ENCODE measurements at regions not wholly inside any gene's neighbourhood (a gene's known extent, or its start where the extent isn't known, plus 50 kb on each side); places are given as distances from the start of the nearest gene placed in this dataset.

DNA sequence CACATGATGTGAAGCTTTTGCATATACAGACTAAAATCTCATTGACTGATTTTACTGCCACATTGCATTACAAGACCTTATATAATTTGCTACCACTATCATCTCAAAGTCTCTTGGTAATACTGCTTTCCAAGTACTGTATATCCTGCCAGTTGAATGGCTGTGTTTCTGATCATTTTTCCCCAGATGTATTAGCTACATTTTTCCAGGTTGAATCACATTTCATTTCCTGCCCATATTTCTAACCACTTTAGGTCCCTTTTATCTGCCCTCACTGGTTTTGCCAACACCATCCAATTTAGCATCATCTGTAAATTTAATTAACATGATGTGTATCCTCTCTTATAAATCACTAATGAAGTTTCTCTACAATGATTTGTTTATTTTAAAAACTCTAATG is 365.7 kb upstream of the PMFBP1 start:
- Histone ChIP-seq H3K9me3 (ENCODE audit: control insufficient read depth, low read length) (no peaks in the 10 kb centered on the region), H3K27me3 (ENCODE audit: control insufficient read depth, insufficient read depth, low read length, poor library complexity, severe bottlenecking) (no peaks in the 10 kb centered on the region), H3K4me1 (ENCODE audit: control insufficient read depth, insufficient read depth, low read length) (no peaks in the 10 kb centered on the region), H3K36me3 (ENCODE audit: control insufficient read depth, insufficient read depth, low read length) (no peaks in the 10 kb centered on the region), H3K27ac (ENCODE audit: insufficient read depth, low read depth, low read length, poor library complexity, severe bottlenecking) (no peak overlapping the region), H3K4me3 (ENCODE audit: insufficient read depth, low read depth, low read length) (no peak overlapping the region)

DNA sequence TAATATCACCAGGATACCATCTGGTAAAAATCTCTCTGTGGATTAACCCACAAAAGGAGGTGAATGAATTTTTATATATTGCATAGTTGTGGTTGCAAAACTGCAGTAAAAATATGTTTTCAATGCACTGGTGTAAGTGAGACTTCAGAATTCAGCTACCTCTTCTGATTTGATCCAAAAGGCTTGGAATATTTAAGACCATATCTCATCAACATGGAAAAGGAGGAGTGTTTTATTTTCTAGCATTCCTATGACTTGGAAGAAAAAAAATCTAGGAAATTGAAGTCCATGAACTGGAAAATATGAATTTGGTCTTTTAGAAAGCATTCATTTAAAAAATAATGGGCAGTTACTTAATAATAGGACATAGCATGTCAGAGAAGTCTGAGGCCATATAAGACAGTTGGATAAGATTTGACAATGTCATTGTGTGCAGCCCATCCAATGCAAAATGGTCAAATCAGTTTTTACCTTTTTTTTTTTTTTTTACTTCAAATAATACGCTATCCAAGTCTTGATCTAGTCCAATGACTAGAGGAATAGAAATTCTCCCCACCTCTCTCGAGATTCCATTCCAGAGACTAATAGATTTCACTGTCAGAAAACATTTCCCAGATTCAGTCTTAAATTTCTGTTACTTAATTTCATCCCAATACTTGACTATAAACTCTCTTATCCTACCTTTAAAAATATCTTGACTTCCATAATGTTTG is 364.9 kb upstream of the PMFBP1 start:
- Histone ChIP-seq H3K27ac (ENCODE audit: insufficient read depth, low read depth, low read length, poor library complexity, severe bottlenecking) (no peak overlapping the region), H3K36me3 (ENCODE audit: control insufficient read depth, insufficient read depth, low read length) (no peaks in the 10 kb centered on the region), H3K4me3 (ENCODE audit: insufficient read depth, low read depth, low read length) (no peak overlapping the region), H3K9me3 (ENCODE audit: control insufficient read depth, low read length) (no peaks in the 10 kb centered on the region), H3K4me1 (ENCODE audit: control insufficient read depth, insufficient read depth, low read length) (no peaks in the 10 kb centered on the region), H3K27me3 (ENCODE audit: control insufficient read depth, insufficient read depth, low read length, poor library complexity, severe bottlenecking) (no peaks in the 10 kb centered on the region)
- 84 to 98% methylated on average over 2 of the region's 2 CpGs for WGBS, 2 experiments

DNA sequence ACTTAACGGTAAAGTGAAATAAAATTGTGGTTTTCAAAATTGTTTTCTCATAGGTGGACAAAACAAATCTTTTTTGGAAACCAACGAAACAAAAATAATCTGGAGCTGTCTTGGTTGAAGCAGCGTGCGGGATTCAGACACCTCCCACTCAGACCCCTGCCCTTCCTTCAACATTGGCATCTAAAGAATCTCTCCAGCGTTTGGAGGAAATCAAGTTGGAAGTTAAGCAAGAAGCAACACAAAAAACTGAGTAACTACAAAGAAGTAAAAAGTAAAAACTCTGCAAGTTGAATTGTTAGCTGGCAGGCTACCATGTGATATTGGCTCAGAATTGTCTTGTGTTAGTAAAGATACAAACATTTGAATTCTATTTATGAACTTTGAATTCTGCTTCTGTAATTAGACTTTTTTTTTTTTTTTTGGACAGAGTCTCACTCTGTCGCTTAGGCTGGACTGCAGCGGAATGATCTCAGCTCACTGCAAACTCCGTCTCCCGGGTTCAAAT is 361.0 kb upstream of the PMFBP1 start:
- no peaks in the 10 kb centered on the region for H3K4me1 ChIP-seq (ENCODE audit: control insufficient read depth, insufficient read depth, low read length)
- no peaks in the 10 kb centered on the region for H3K9me3 ChIP-seq (ENCODE audit: control insufficient read depth, low read length)
- H3K27ac ChIP-seq (ENCODE audit: insufficient read depth, low read depth, low read length, poor library complexity, severe bottlenecking): no peak overlapping the region
- H3K4me3 ChIP-seq (ENCODE audit: insufficient read depth, low read depth, low read length): no peak overlapping the region
- no peaks in the 10 kb centered on the region for H3K27me3 ChIP-seq (ENCODE audit: control insufficient read depth, insufficient read depth, low read length, poor library complexity, severe bottlenecking)
- no peaks in the 10 kb centered on the region for H3K36me3 ChIP-seq (ENCODE audit: control insufficient read depth, insufficient read depth, low read length)
- 88 to 89% methylated on average over 9 of the region's 9 CpGs for WGBS, 2 experiments

DNA sequence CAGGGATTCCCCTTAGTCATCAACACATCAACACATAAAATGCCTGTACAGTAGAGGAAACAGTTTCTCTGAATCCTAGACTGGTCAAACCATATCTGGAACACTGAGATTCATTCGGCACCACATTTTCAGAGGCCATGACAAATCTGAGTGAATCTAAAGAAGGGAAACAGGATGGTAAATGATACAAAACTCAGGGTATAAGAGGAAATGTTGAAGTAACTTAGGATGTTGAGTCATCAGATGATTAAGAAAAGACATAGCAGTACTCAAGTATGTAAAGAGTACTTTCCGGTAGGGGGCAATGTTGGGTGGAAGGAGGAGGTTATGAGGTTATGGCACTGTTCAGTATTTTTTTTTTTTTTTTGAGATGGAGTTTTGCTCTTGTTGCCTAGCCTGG is 358.5 kb upstream of the PMFBP1 start:
- 96% methylated on average over 2 of the region's 2 CpGs for WGBS, 2 experiments
- no peak overlapping the region for H3K4me3 ChIP-seq (ENCODE audit: insufficient read depth, low read depth, low read length)
- H3K27ac ChIP-seq (ENCODE audit: insufficient read depth, low read depth, low read length, poor library complexity, severe bottlenecking): no peak overlapping the region
- H3K27me3 ChIP-seq (ENCODE audit: control insufficient read depth, insufficient read depth, low read length, poor library complexity, severe bottlenecking): no peaks in the 10 kb centered on the region
- H3K36me3 ChIP-seq (ENCODE audit: control insufficient read depth, insufficient read depth, low read length): no peaks in the 10 kb centered on the region
- H3K9me3 ChIP-seq (ENCODE audit: control insufficient read depth, low read length): no peaks in the 10 kb centered on the region
- no peaks in the 10 kb centered on the region for H3K4me1 ChIP-seq (ENCODE audit: control insufficient read depth, insufficient read depth, low read length)

DNA sequence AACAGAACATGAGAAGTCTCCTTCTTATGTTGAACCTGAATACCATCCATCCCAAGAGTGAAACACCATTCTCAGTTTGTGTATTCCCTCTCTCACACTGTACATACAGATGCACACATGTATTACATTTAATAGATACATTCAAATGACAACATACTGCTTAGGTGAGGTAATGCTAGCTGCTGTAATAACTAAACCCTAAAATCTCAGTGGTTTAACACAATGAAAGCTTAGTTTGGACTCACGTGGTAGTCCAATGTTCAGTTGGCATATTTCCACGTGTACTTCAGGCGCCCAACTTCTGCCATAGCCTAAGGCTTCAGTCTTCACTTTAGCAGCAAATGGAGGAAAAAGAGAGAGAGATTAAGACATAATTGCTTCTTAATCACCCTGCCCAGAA is 351.1 kb upstream of the PMFBP1 start:
- peaks cover 3% of the 10 kb centered on the region for H3K9me3 ChIP-seq (ENCODE audit: control insufficient read depth, low read length)
- 96% methylated on average over 3 of the region's 3 CpGs for WGBS, 2 experiments
- H3K27ac ChIP-seq (ENCODE audit: insufficient read depth, low read depth, low read length, poor library complexity, severe bottlenecking): no peak overlapping the region
- peaks cover 4% of the 10 kb centered on the region for H3K36me3 ChIP-seq (ENCODE audit: control insufficient read depth, insufficient read depth, low read length)
- H3K4me3 ChIP-seq (ENCODE audit: insufficient read depth, low read depth, low read length): no peak overlapping the region
- no peaks in the 10 kb centered on the region for H3K27me3 ChIP-seq (ENCODE audit: control insufficient read depth, insufficient read depth, low read length, poor library complexity, severe bottlenecking)
- H3K4me1 ChIP-seq (ENCODE audit: control insufficient read depth, insufficient read depth, low read length): no peaks in the 10 kb centered on the region

- H3K4me3 ChIP-seq (ENCODE audit: insufficient read depth, low read depth, low read length): no peak overlapping the region
- 90% methylated on average over 2 of the region's 2 CpGs for WGBS, 2 experiments
- no peaks in the 10 kb centered on the region for H3K27me3 ChIP-seq (ENCODE audit: control insufficient read depth, insufficient read depth, low read length, poor library complexity, severe bottlenecking)
- no peaks in the 10 kb centered on the region for H3K9me3 ChIP-seq (ENCODE audit: control insufficient read depth, low read length)
- H3K27ac ChIP-seq (ENCODE audit: insufficient read depth, low read depth, low read length, poor library complexity, severe bottlenecking): no peak overlapping the region
- no peaks in the 10 kb centered on the region for H3K36me3 ChIP-seq (ENCODE audit: control insufficient read depth, insufficient read depth, low read length)
- H3K4me1 ChIP-seq (ENCODE audit: control insufficient read depth, insufficient read depth, low read length): no peaks in the 10 kb centered on the region
Observed at GRCh38 chr16:72517154-72517553, 345.2 kb upstream of the PMFBP1 start.

GRCh38 chr16:72511171-72511570 is 339.2 kb upstream of the PMFBP1 start:
- WGBS, 2 experiments: 93 to 100% methylated on average over 2 of the region's 3 CpGs
- H3K4me1 ChIP-seq (ENCODE audit: control insufficient read depth, insufficient read depth, low read length): no peaks in the 10 kb centered on the region
- H3K4me3 ChIP-seq (ENCODE audit: insufficient read depth, low read depth, low read length): no peak overlapping the region
- H3K36me3 ChIP-seq (ENCODE audit: control insufficient read depth, insufficient read depth, low read length): no peaks in the 10 kb centered on the region
- no peaks in the 10 kb centered on the region for H3K9me3 ChIP-seq (ENCODE audit: control insufficient read depth, low read length)
- no peaks in the 10 kb centered on the region for H3K27me3 ChIP-seq (ENCODE audit: control insufficient read depth, insufficient read depth, low read length, poor library complexity, severe bottlenecking)
- H3K27ac ChIP-seq (ENCODE audit: insufficient read depth, low read depth, low read length, poor library complexity, severe bottlenecking): no peak overlapping the region

DNA sequence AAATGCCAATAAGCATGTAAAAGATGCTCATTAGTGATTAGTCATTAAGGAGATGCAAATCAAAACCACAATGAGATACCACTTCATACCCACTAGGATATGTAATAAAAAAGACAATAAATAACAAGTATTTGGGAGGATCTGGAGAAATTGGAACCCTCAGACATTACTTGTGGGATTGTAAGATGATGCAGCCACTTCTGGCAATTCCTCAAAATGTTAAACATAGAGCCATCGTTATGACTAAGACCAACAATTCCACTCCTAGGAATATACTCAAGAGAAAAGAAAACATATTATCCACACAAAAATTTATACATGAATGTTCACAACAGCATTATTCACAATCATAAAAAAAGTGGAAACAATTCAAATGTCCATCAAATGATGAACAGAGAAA is 336.2 kb upstream of the PMFBP1 start:
- H3K4me1 ChIP-seq (ENCODE audit: control insufficient read depth, insufficient read depth, low read length): no peaks in the 10 kb centered on the region
- no peak overlapping the region for H3K4me3 ChIP-seq (ENCODE audit: insufficient read depth, low read depth, low read length)
- 81 to 96% methylated on average over 1 of the region's 1 CpG for WGBS, 2 experiments
- H3K9me3 ChIP-seq (ENCODE audit: control insufficient read depth, low read length): no peaks in the 10 kb centered on the region
- no peak overlapping the region for H3K27ac ChIP-seq (ENCODE audit: insufficient read depth, low read depth, low read length, poor library complexity, severe bottlenecking)
- H3K27me3 ChIP-seq (ENCODE audit: control insufficient read depth, insufficient read depth, low read length, poor library complexity, severe bottlenecking): no peaks in the 10 kb centered on the region
- no peaks in the 10 kb centered on the region for H3K36me3 ChIP-seq (ENCODE audit: control insufficient read depth, insufficient read depth, low read length)

DNA sequence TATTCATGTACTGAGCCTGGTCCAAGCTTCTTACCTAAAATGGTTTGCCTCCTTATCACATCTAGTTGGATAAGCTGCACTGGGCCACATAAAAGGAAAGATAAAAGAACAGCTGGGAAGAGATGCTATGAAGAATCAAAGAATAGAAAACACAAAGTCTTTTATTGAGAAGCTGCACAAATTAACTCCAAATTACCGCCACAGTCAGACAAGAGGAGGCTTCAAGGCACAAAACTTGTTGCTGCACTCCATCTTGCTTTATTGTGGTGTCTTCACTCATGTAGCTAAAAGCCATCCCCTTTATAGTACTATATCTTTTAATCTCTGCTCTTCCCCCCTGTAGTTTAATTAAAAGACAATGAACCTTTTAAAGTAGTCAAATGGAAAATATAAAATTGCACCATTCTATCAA is 330.6 kb upstream of the PMFBP1 start:
- Histone ChIP-seq H3K27me3 (ENCODE audit: control insufficient read depth, insufficient read depth, low read length, poor library complexity, severe bottlenecking) (no peaks in the 10 kb centered on the region), H3K4me1 (ENCODE audit: control insufficient read depth, insufficient read depth, low read length) (no peaks in the 10 kb centered on the region), H3K27ac (ENCODE audit: insufficient read depth, low read depth, low read length, poor library complexity, severe bottlenecking) (no peak overlapping the region), H3K36me3 (ENCODE audit: control insufficient read depth, insufficient read depth, low read length) (no peaks in the 10 kb centered on the region), H3K9me3 (ENCODE audit: control insufficient read depth, low read length) (no peaks in the 10 kb centered on the region), H3K4me3 (ENCODE audit: insufficient read depth, low read depth, low read length) (no peak overlapping the region)
- WGBS, 2 experiments: 65 to 70% methylated on average over 1 of the region's 1 CpG

GRCh38 chr16:72501739-72502593 is 330.0 kb upstream of the PMFBP1 start:
- WGBS, 2 experiments: 88 to 95% methylated on average over 3 of the region's 3 CpGs
- Histone ChIP-seq H3K36me3 (ENCODE audit: control insufficient read depth, insufficient read depth, low read length) (no peaks in the 10 kb centered on the region), H3K27ac (ENCODE audit: insufficient read depth, low read depth, low read length, poor library complexity, severe bottlenecking) (no peak overlapping the region)

More at GRCh38 chr16:72501739-72502593, 330.0 kb upstream of the PMFBP1 start:
- no peaks in the 10 kb centered on the region for H3K4me1 ChIP-seq (ENCODE audit: control insufficient read depth, insufficient read depth, low read length)
- H3K27me3 ChIP-seq (ENCODE audit: control insufficient read depth, insufficient read depth, low read length, poor library complexity, severe bottlenecking): no peaks in the 10 kb centered on the region
- H3K9me3 ChIP-seq (ENCODE audit: control insufficient read depth, low read length): no peaks in the 10 kb centered on the region
- no peak overlapping the region for H3K4me3 ChIP-seq (ENCODE audit: insufficient read depth, low read depth, low read length)
